Stimulated activated CD4-positive, alpha-beta T cell treated with anti-CD3 and anti-CD28 coated beads, Interleukin-12 subunit alpha, Interleukin-12 subunit beta, amount 100 ng/mL, for 48 hours (primary cell): ENCODE measurements at regions not wholly inside any gene's neighbourhood (a gene's known extent, or its start where the extent isn't known, plus 50 kb on each side); places are given as distances from the start of the nearest gene placed in this dataset.

Experiments
- DNase-seq, 3 donors: peaks; one replicate each; pipeline ENCODE4 v3.0.0-alpha.2; 2020; ENCODE audit warnings: low read depth in 2 of 3, low spot score in 1 of 3

GRCh38 chr16:72234387-72234786 lies 62.4 kb upstream of the PMFBP1 start:
- no peak for DNase-seq

GRCh38 chr16:72228014-72228413 lies 56.1 kb upstream of the PMFBP1 start:
- no peak for DNase-seq

GRCh38 chr16:72226136-72226535 lies 54.2 kb upstream of the PMFBP1 start:
- DNase-seq, result no peak

- DNase-seq, result no peak
Observed at GRCh38 chr16:72224260-72224768, 52.4 kb upstream of the PMFBP1 start.

GRCh38 chr16:72222503-72222902 lies 50.5 kb upstream of the PMFBP1 start:
- DNase-seq, result no peak
